C4-2B (cell line): ENCODE measurements at regions not wholly inside any gene's neighbourhood (a gene's known extent, or its start where the extent isn't known, plus 50 kb on each side); places are given as distances from the start of the nearest gene placed in this dataset.

Experiments used
- H3K27ac ChIP-seq: fragments of 450-650 bp; 2 replicates; pipeline ENCODE4 v1.5.1; 2017
- CTCF ChIP-seq: fragments of 450-650 bp; conservative IDR thresholded peaks from 2 replicates; pipeline ENCODE4 v1.5.1; 2017; ENCODE audit warnings: mild to moderate bottlenecking
- ZFX ChIP-seq: fragments of 450-650 bp; IDR thresholded peaks from 2 replicates; pipeline ENCODE4 v1.6.1; 2017

- TF ChIP-seq CTCF: no peak
- TF ChIP-seq ZFX: no peak
- H3K27ac ChIP-seq: no peak overlapping the region
Measured at GRCh38 chr16:6008670-6009069, 911.1 kb upstream of the EEF2KMT start.

- TF ChIP-seq CTCF: no peak
- no peak for TF ChIP-seq ZFX
- no peak overlapping the region for H3K27ac ChIP-seq
Measured at GRCh38 chr16:5993356-5993755, 895.8 kb upstream of the EEF2KMT start.

- no peak overlapping the region for H3K27ac ChIP-seq
- TF ChIP-seq ZFX: no peak
- TF ChIP-seq CTCF: no peak
Measured at GRCh38 chr16:5982979-5983378, 885.4 kb upstream of the EEF2KMT start.

GRCh38 chr16:5979905-5980550 lies 882.4 kb upstream of the EEF2KMT start:
- no peak overlapping the region for H3K27ac ChIP-seq
- TF ChIP-seq CTCF (no peak), ZFX (no peak)

- TF ChIP-seq CTCF (no peak), ZFX (no peak)
- H3K27ac ChIP-seq: no peak overlapping the region
Measured at GRCh38 chr16:5977329-5977728, 879.7 kb upstream of the EEF2KMT start.

GRCh38 chr16:5972747-5973146 lies 875.2 kb upstream of the EEF2KMT start:
- TF ChIP-seq ZFX (no peak), CTCF (no peak)
- no peak overlapping the region for H3K27ac ChIP-seq

- TF ChIP-seq ZFX (no peak), CTCF (no peak)
- no peak overlapping the region for H3K27ac ChIP-seq
Measured at GRCh38 chr16:5971924-5972323, 874.3 kb upstream of the EEF2KMT start.
